Neural cell (in vitro differentiated cells): ENCODE measurements at regions not wholly inside any gene's neighbourhood (a gene's known extent, or its start where the extent isn't known, plus 50 kb on each side); places are given as distances from the start of the nearest gene placed in this dataset.

Experiments used
- H2AFZ ChIP-seq: fragments of 200-600, 300-800 bp; sonication (generic), shearing (Covaris generic); 2 replicates; pipeline ENCODE4 v1.6.0; 2014; ENCODE audit warnings: low read depth, mild to moderate bottlenecking, antibody characterized with exemption, low read length, moderate library complexity
- H3F3A ChIP-seq: fragments of 200-600 bp; shearing (Covaris generic); 2 replicates; pipeline ENCODE4 v1.6.1; 2016; ENCODE audit warnings: mild to moderate bottlenecking, moderate library complexity, mixed read lengths, antibody characterized with exemption, low read length; ENCODE audit not compliant: insufficient read depth, poor library complexity, severe bottlenecking
- H3K27ac ChIP-seq: fragments of 200-600, 300-800 bp; sonication (generic), shearing (Covaris generic); 2 replicates; pipeline ENCODE4 v1.5.1; 2014; ENCODE audit warnings: mild to moderate bottlenecking, low read length, moderate library complexity
- H3K27me3 ChIP-seq: fragments of 300-800, 200-600 bp; sonication (generic), shearing (Covaris generic); 2 replicates; pipeline ENCODE4 v1.6.0; 2014; ENCODE audit warnings: mild to moderate bottlenecking, low read depth, low read length, moderate library complexity; ENCODE audit not compliant: insufficient read depth
- H3K36me3 ChIP-seq: fragments of 300-800, 200-600 bp; sonication (generic), shearing (Covaris generic); 2 replicates; pipeline ENCODE4 v1.5.1; 2014; ENCODE audit warnings: mild to moderate bottlenecking, antibody characterized with exemption, low read length, moderate library complexity; ENCODE audit not compliant: insufficient read depth
- H3K4me2 ChIP-seq: fragments of 300-800, 200-600 bp; sonication (generic), shearing (Covaris generic); 2 replicates; pipeline ENCODE4 v1.6.0; 2014; ENCODE audit warnings: mild to moderate bottlenecking, low read length
- H3K4me3 ChIP-seq: fragments of 300-800, 200-600 bp; sonication (generic), shearing (Covaris generic); 2 replicates; pipeline ENCODE4 v1.5.1; 2014; ENCODE audit warnings: mild to moderate bottlenecking, low read length, moderate library complexity
- H3K79me2 ChIP-seq: fragments of 200-600 bp; shearing (Covaris generic); replicated peaks from 2 replicates; pipeline ENCODE4 v1.6.0; 2014; ENCODE audit warnings: mild to moderate bottlenecking, low read length, moderate library complexity; ENCODE audit not compliant: insufficient read depth
- H3K9ac ChIP-seq: fragments of 300-800, 200-600 bp; sonication (generic), shearing (Covaris generic); 2 replicates; pipeline ENCODE4 v1.6.1; 2016; ENCODE audit warnings: mild to moderate bottlenecking, low read length, mixed read lengths
- H3K9me2 ChIP-seq: fragments of 200-600 bp; shearing (Covaris generic); 2 replicates; pipeline ENCODE4 v1.6.1; 2016; ENCODE audit warnings: mild to moderate bottlenecking, low read length, mixed read lengths; ENCODE audit not compliant: insufficient read depth
- H3K9me3 ChIP-seq: fragments of 200-600, 300-800 bp; sonication (generic), shearing (Covaris generic); 2 replicates; pipeline ENCODE4 v1.6.1; 2016; ENCODE audit warnings: mild to moderate bottlenecking, mixed run types, low read length, moderate library complexity, mixed read lengths
- H4K20me1 ChIP-seq: fragments of 200-600 bp; shearing (Covaris generic); 2 replicates; pipeline ENCODE4 v1.6.1; 2016; ENCODE audit warnings: mild to moderate bottlenecking, mixed run types; ENCODE audit not compliant: insufficient read depth
- EP300 ChIP-seq: fragments of 450-650 bp; conservative IDR thresholded peaks from 2 replicates; pipeline ENCODE4 v1.6.1; 2014; ENCODE audit warnings: antibody characterized with exemption, mild to moderate bottlenecking, moderate library complexity; ENCODE audit not compliant: poor library complexity, severe bottlenecking
- EZH2 ChIP-seq: fragments of 200-600, 300-800 bp; shearing (Covaris generic), sonication (generic); IDR thresholded peaks from 2 replicates; pipeline ENCODE4 v1.6.1; 2014; ENCODE audit warnings: antibody characterized with exemption, low read length, borderline replicate concordance, mild to moderate bottlenecking; ENCODE audit not compliant: insufficient read depth, poor library complexity, severe bottlenecking
- MXI1 ChIP-seq: fragments of 450-650 bp; conservative IDR thresholded peaks from 2 replicates; pipeline ENCODE4 v1.6.1; 2014; ENCODE audit warnings: antibody characterized with exemption, mild to moderate bottlenecking; ENCODE audit not compliant: poor library complexity, severe bottlenecking
- POLR2AphosphoS5 ChIP-seq: IDR thresholded peaks from 2 replicates; pipeline ENCODE4 v1.6.1; 2012
- RAD21 ChIP-seq: fragments of 450-650 bp; conservative IDR thresholded peaks from 2 replicates; pipeline ENCODE4 v1.6.1; 2014; ENCODE audit warnings: antibody characterized with exemption, mild to moderate bottlenecking, moderate library complexity
- SMC3 ChIP-seq: fragments of 450-650 bp; conservative IDR thresholded peaks from 2 replicates; pipeline ENCODE4 v1.6.1; 2014; ENCODE audit warnings: antibody characterized with exemption, mild to moderate bottlenecking, moderate library complexity; ENCODE audit not compliant: poor library complexity
- TAF1 ChIP-seq: IDR thresholded peaks from 2 replicates; pipeline ENCODE4 v1.6.1; 2012; ENCODE audit warnings: low read depth
- TF ChIP-seq, protein P1 (sequence below): fragments of 450-650 bp; IDR thresholded peaks from 2 replicates; pipeline ENCODE4 v1.5.1; 2014; ENCODE audit warnings: antibody characterized with exemption, mild to moderate bottlenecking, moderate library complexity; ENCODE audit not compliant: poor library complexity, severe bottlenecking
- TF ChIP-seq, protein P2 (sequence below): IDR thresholded peaks from 2 replicates; pipeline ENCODE4 v1.6.1; 2012; ENCODE audit warnings: borderline replicate concordance

DNA sequence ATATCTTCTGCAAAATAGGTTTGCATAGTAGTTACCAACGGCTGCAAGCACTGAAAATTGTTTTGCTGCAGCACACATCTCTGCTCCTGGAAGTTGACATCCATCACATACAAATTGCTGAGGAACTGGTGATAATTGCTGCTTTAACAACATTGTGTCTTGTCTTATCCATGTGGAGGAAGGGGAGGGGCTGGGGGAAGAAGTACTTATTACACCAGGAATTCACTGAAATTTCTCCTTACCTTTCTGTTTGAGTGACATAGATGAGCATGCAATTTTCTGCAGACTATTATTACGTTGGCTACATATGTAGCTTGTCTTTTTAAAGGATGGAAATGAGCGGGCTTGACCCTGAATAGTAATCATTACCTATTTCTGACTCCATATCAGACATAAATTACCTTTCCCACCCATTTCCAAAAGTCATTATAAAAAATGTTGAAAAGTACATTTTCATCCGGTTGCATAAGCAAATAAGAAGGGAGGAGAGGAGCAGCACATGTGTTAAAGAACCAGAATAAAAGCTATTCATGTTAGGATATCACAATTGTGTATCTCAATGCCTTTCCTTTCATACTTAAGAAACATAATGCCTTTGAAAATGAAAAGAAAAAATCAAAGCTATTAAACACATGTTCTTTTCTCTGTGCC, 1905.6 kb downstream of the PCDH7 start:
- H3K79me2 ChIP-seq: no peaks in the 10 kb centered on the region
- H3K9ac ChIP-seq: peak overlapping the region; percentile 11
- H4K20me1 ChIP-seq: no peaks in the 10 kb centered on the region
- H3F3A ChIP-seq: peaks cover 23% of the 10 kb centered on the region
- peak; percentile 58 for TF ChIP-seq SMC3
- TF ChIP-seq, protein P1, sequence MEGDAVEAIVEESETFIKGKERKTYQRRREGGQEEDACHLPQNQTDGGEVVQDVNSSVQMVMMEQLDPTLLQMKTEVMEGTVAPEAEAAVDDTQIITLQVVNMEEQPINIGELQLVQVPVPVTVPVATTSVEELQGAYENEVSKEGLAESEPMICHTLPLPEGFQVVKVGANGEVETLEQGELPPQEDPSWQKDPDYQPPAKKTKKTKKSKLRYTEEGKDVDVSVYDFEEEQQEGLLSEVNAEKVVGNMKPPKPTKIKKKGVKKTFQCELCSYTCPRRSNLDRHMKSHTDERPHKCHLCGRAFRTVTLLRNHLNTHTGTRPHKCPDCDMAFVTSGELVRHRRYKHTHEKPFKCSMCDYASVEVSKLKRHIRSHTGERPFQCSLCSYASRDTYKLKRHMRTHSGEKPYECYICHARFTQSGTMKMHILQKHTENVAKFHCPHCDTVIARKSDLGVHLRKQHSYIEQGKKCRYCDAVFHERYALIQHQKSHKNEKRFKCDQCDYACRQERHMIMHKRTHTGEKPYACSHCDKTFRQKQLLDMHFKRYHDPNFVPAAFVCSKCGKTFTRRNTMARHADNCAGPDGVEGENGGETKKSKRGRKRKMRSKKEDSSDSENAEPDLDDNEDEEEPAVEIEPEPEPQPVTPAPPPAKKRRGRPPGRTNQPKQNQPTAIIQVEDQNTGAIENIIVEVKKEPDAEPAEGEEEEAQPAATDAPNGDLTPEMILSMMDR: no peak
- TF ChIP-seq RAD21: peak; percentile 55
- peak; percentile 99 for TF ChIP-seq POLR2AphosphoS5
- TF ChIP-seq, protein P2, sequence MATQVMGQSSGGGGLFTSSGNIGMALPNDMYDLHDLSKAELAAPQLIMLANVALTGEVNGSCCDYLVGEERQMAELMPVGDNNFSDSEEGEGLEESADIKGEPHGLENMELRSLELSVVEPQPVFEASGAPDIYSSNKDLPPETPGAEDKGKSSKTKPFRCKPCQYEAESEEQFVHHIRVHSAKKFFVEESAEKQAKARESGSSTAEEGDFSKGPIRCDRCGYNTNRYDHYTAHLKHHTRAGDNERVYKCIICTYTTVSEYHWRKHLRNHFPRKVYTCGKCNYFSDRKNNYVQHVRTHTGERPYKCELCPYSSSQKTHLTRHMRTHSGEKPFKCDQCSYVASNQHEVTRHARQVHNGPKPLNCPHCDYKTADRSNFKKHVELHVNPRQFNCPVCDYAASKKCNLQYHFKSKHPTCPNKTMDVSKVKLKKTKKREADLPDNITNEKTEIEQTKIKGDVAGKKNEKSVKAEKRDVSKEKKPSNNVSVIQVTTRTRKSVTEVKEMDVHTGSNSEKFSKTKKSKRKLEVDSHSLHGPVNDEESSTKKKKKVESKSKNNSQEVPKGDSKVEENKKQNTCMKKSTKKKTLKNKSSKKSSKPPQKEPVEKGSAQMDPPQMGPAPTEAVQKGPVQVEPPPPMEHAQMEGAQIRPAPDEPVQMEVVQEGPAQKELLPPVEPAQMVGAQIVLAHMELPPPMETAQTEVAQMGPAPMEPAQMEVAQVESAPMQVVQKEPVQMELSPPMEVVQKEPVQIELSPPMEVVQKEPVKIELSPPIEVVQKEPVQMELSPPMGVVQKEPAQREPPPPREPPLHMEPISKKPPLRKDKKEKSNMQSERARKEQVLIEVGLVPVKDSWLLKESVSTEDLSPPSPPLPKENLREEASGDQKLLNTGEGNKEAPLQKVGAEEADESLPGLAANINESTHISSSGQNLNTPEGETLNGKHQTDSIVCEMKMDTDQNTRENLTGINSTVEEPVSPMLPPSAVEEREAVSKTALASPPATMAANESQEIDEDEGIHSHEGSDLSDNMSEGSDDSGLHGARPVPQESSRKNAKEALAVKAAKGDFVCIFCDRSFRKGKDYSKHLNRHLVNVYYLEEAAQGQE: peak; percentile 100
- TF ChIP-seq EP300: peak; percentile 98
- no peak for TF ChIP-seq MXI1
- peak overlapping the region; percentile 15 for H3K4me2 ChIP-seq
- peak overlapping the region; percentile 20 for H3K4me3 ChIP-seq
- no peaks in the 10 kb centered on the region for H3K9me2 ChIP-seq
- no peaks in the 10 kb centered on the region for H3K36me3 ChIP-seq
- no peak overlapping the region for H2AFZ ChIP-seq
- peak overlapping the region; percentile 72 for H3K27ac ChIP-seq
- no peaks in the 10 kb centered on the region for H3K9me3 ChIP-seq
- H3K27me3 ChIP-seq: no peaks in the 10 kb centered on the region

DNA sequence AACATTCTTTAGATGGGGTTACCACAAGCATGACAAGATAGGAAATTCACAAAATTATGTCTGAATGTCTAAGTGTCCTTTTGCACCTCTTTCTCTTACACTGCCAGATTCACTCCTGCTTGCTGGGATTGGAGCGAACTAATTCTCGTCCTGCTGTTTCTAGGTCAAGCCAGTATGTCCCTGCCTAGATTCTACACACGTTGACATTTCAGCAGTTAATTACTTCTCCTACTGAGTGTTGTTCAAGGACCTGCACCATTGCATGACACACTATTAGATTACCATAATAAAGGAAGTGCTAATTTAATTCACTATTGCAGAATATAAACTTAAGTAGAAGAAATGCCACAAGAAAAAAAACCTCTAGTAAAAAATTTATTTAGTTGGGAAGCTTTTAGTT, 1911.7 kb downstream of the PCDH7 start:
- TF ChIP-seq MXI1 (no peak), EP300 (no peak), TAF1 (no peak), EZH2 (no peak), RAD21 (no peak), POLR2AphosphoS5 (no peak), SMC3 (no peak)
- TF ChIP-seq, protein P1: no peak
- TF ChIP-seq, protein P2: no peak
- no peak overlapping the region for H3K27ac ChIP-seq
- no peak overlapping the region for H3K4me3 ChIP-seq
- no peaks in the 10 kb centered on the region for H3K79me2 ChIP-seq
- H3K9me2 ChIP-seq: no peaks in the 10 kb centered on the region
- H3K9me3 ChIP-seq: no peaks in the 10 kb centered on the region
- no peaks in the 10 kb centered on the region for H3K36me3 ChIP-seq
- no peaks in the 10 kb centered on the region for H4K20me1 ChIP-seq
- H3K9ac ChIP-seq: no peak overlapping the region
- peaks cover 11% of the 10 kb centered on the region for H3F3A ChIP-seq
- no peaks in the 10 kb centered on the region for H3K27me3 ChIP-seq
- no peak overlapping the region for H3K4me2 ChIP-seq
- H2AFZ ChIP-seq: no peak overlapping the region
